HepG2 (cell line): ENCODE measurements at regions not wholly inside any gene's neighbourhood (a gene's known extent, or its start where the extent isn't known, plus 50 kb on each side); places are given as distances from the start of the nearest gene placed in this dataset.

Source experiments
- ATAC-seq: fragments of 200-7000 bp; cut with Tn5 transposase; 3 replicates; pipeline ENCODE4 v1.9.1; 2020; ENCODE audit warnings: mild to moderate bottlenecking, moderate library complexity
- BruUV-seq: library from RNA; stranded (reverse); fragments of 400-500 nt; replicated peaks from 2 replicates; lab custom pipeline; 2021; lab: Mats Ljungman, UMichigan
- CTCF ChIA-PET: fragments of 300-600 bp; formaldehyde crosslinking; extraction: SDS; loops from one replicate; lab custom pipeline; 2021; ENCODE audit warnings: low total read pairs, inconsistent platforms, low intra/inter-chr PET ratio; lab: Yijun Ruan, JAX
- POLR2A ChIA-PET: fragments of 350-600 bp; sonication (Branson Sonifier 250); formaldehyde crosslinking; loops from one replicate; lab custom pipeline; 2020; ENCODE audit warnings: antibody characterized with exemption, inconsistent platforms; lab: Yijun Ruan, JAX
- DNase-seq: peaks from one replicate; pipeline ENCODE4 v3.0.0-alpha.2; 2015; ENCODE audit warnings: low spot score
- FAIRE-seq: peaks from 3 replicates; lab custom pipeline; 2011; peaks lifted over from hg19 to GRCh38; lab: Jason Lieb, UNC
- H2AFZ ChIP-seq: one replicate; pipeline ENCODE4 v1.6.1; 2011; ENCODE audit warnings: low read length, inconsistent platforms
- H3K27ac ChIP-seq: fragments of 300-600 bp; 3 replicates; pipeline ENCODE4 v1.8.0; 2011; ENCODE audit warnings: mixed run types, mild to moderate bottlenecking, mixed read lengths, low read length, inconsistent platforms; ENCODE audit not compliant: insufficient read depth; ENCODE audit errors: extremely low read length
- H3K27me3 ChIP-seq, 2 experiments: fragments of 200-600 bp in 1 of 2; 2 replicates in 1 of 2; 3 replicates in 1 of 2; pipeline versions ENCODE4 v1.6.0 to v1.8.0; 2011; ENCODE audit warnings: low read length in 2 of 2, mild to moderate bottlenecking in 2 of 2, moderate library complexity in 2 of 2, inconsistent platforms in 1 of 2; ENCODE audit not compliant: insufficient read depth in 2 of 2, control insufficient read depth in 1 of 2
- H3K36me3 ChIP-seq, 2 experiments: fragments of 200-600 bp in 1 of 2; replicated peaks in 1 of 2; 2 replicates in 1 of 2; 3 replicates in 1 of 2; pipeline versions ENCODE4 v1.5.1 to v1.8.0; 2011; ENCODE audit warnings: low read length in 2 of 2, inconsistent platforms in 1 of 2; ENCODE audit not compliant: insufficient read depth in 2 of 2, control insufficient read depth in 1 of 2
- H3K4me1 ChIP-seq: 2 replicates; pipeline ENCODE4 v1.5.1; 2012; ENCODE audit warnings: low read length, inconsistent platforms; ENCODE audit not compliant: insufficient read depth
- H3K4me2 ChIP-seq: 2 replicates; pipeline ENCODE4 v1.6.0; 2011; ENCODE audit warnings: low read depth, low read length, inconsistent platforms
- H3K4me3 ChIP-seq, 3 experiments: fragments of 200-600 bp in 1 of 3; sonication (generic), shearing (Covaris generic) in 1 of 3; replicated peaks in 1 of 3; 2 replicates each; pipeline ENCODE4 v1.5.1; 2011 to 2016; ENCODE audit warnings: low read length in 3 of 3, inconsistent platforms in 2 of 3, low read depth in 2 of 3, mild to moderate bottlenecking in 2 of 3, control low read depth in 1 of 3, mixed read lengths in 1 of 3; ENCODE audit not compliant: insufficient read depth in 1 of 3
- H3K79me2 ChIP-seq: one replicate; pipeline ENCODE4 v1.6.1; 2011; ENCODE audit warnings: low read length, inconsistent platforms; ENCODE audit not compliant: insufficient read depth
- H3K9ac ChIP-seq: 2 replicates; pipeline ENCODE4 v1.6.0; 2011; ENCODE audit warnings: mild to moderate bottlenecking, low read depth, low read length, inconsistent platforms; ENCODE audit not compliant: insufficient read depth
- H3K9me3 ChIP-seq: 2 replicates; pipeline ENCODE4 v1.5.1; 2012; ENCODE audit warnings: mild to moderate bottlenecking, low read length
- H4K20me1 ChIP-seq: 2 replicates; pipeline ENCODE4 v1.6.0; 2011; ENCODE audit warnings: inconsistent platforms, mild to moderate bottlenecking, low read length, moderate library complexity; ENCODE audit not compliant: insufficient read depth
- ATF7-NPFF ChIP-seq: sonication (generic); formaldehyde crosslinking; IDR thresholded peaks from 2 replicates; pipeline ENCODE4 v1.8.1; 2023; ENCODE audit warnings: mild to moderate bottlenecking, low read depth, missing genetic modification reagents, moderate library complexity
- FOXK1 ChIP-seq: sonication (generic); formaldehyde crosslinking; IDR thresholded peaks from 2 replicates; pipeline ENCODE4 v1.4.0; 2020; ENCODE audit warnings: low read depth, missing genetic modification reagents, borderline replicate concordance
- HNF4A ChIP-seq: sonication (generic); formaldehyde crosslinking; IDR thresholded peaks from 2 replicates; pipeline ENCODE4 v1.4.0; 2020; ENCODE audit warnings: missing genetic modification reagents
- MAFK ChIP-seq, 2 experiments: IDR thresholded peaks in 1 of 2; conservative IDR thresholded peaks in 1 of 2; 2 replicates each; pipeline ENCODE4 v1.6.1; 2011; ENCODE audit warnings: improper control_type of control experiment in 2 of 2, low read length in 2 of 2
- RFXAP ChIP-seq: sonication (generic); formaldehyde crosslinking; IDR thresholded peaks from 2 replicates; pipeline ENCODE4 v1.4.0; 2020; ENCODE audit warnings: missing genetic modification reagents, borderline replicate concordance
- TFE3 ChIP-seq: IDR thresholded peaks from 2 replicates; pipeline ENCODE4 v1.6.1; 2016
- THYN1 ChIP-seq: sonication (generic); formaldehyde crosslinking; IDR thresholded peaks from 2 replicates; pipeline ENCODE4 v1.8.1; 2023; ENCODE audit warnings: low read depth, mild to moderate bottlenecking, moderate library complexity, missing genetic modification reagents, borderline replicate concordance
- ZFP90 ChIP-seq: sonication (generic); formaldehyde crosslinking; IDR thresholded peaks from 2 replicates; pipeline ENCODE4 v1.8.0; 2022; ENCODE audit warnings: missing genetic modification reagents, mild to moderate bottlenecking, inconsistent platforms, borderline replicate concordance
- ZMAT5 ChIP-seq: sonication (generic); formaldehyde crosslinking; IDR thresholded peaks from 2 replicates; pipeline ENCODE4 v1.5.0; 2020; ENCODE audit warnings: mild to moderate bottlenecking, low read depth, missing genetic modification reagents, borderline replicate concordance
- ZNF136 ChIP-seq: sonication (generic); formaldehyde crosslinking; IDR thresholded peaks from 2 replicates; pipeline ENCODE4 v1.8.1; 2022; ENCODE audit warnings: low read depth, mild to moderate bottlenecking, moderate library complexity, missing genetic modification reagents
- ZNF333 ChIP-seq: sonication (generic); formaldehyde crosslinking; IDR thresholded peaks from 2 replicates; pipeline ENCODE4 v1.4.0; 2020; ENCODE audit warnings: mild to moderate bottlenecking, missing genetic modification reagents, borderline replicate concordance
- ZNF614 ChIP-seq: IDR thresholded peaks from 2 replicates; pipeline ENCODE4 v1.6.1; 2018; ENCODE audit warnings: missing biosample characterization, missing genetic modification reagents, inconsistent platforms, borderline replicate concordance
- ZNF75D ChIP-seq: sonication (generic); formaldehyde crosslinking; IDR thresholded peaks from 2 replicates; pipeline ENCODE4 v1.8.1; 2023; ENCODE audit warnings: missing genetic modification reagents, mild to moderate bottlenecking, borderline replicate concordance
- ZNF883 ChIP-seq: sonication (generic); formaldehyde crosslinking; IDR thresholded peaks from 2 replicates; pipeline ENCODE4 v1.5.1; 2020; ENCODE audit warnings: mild to moderate bottlenecking, missing genetic modification reagents; ENCODE audit errors: not compliant biosample characterization
- WGBS: methylation state at CpG from one replicate; pipeline ENCODE4 v1.1.6; 2017; ENCODE audit warnings: low lambda C conversion rate; 5-methylcytosine and 5-hydroxymethylcytosine counted together
- in situ Hi-C: cut with HindIII; loops from 2 replicates; pipeline ENCODE4 v1.10.0; 2017; ENCODE audit warnings: low pct_unique_long_range_greater_than_20kb; ENCODE audit not compliant: extremely low pct_ligation_motif_present
- intact Hi-C: fragments of 100-400 bp; cut with micrococcal nuclease; formaldehyde crosslinking; loops from one replicate; pipeline ENCODE4 v1.10.0; 2022; ENCODE audit not compliant: unreplicated experiment

GRCh38 chrX:39443240-39443639 lies 642.0 kb downstream of the MID1IP1 start:
- TF ChIP-seq ZNF883 (CRISPR knock-in tag) (no peak), RFXAP (CRISPR knock-in tag) (no peak), ZNF136 (no peak), ATF7-NPFF (CRISPR knock-in tag) (no peak), FOXK1 (CRISPR knock-in tag) (no peak), ZNF333 (CRISPR knock-in tag) (no peak), TFE3 (no peak), MAFK (conservative IDR thresholded peaks at IDR 0.05 in 1 of 2, IDR thresholded peaks at IDR 0.05 in 1 of 2; ENCODE audit: low read length in 2 of 2) (no peak), HNF4A (no peak), ZNF75D (CRISPR knock-in tag) (no peak), ZMAT5 (CRISPR knock-in tag) (no peak), ZNF614 (CRISPR knock-in tag) (no peak), ZFP90 (CRISPR knock-in tag) (no peak), THYN1 (CRISPR knock-in tag) (no peak)
- TF ChIP-seq, all 625 proteins: peak for 0
- FAIRE-seq (no peak), DNase-seq (no peak), ATAC-seq (no peak)
- intact Hi-C loops (no loop called here), in situ Hi-C loops (no loop called here)
- Histone ChIP-seq H3K36me3 (no peaks in the 10 kb centered on the region), H2AFZ (no peak overlapping the region), H3K4me2 (no peak overlapping the region), H3K27me3 (no peaks in the 10 kb centered on the region), H3K9ac (no peak overlapping the region), H3K4me3 (no peak overlapping the region), H3K4me1 (peaks cover 8% of the 10 kb centered on the region), H3K27ac (no peak overlapping the region), H4K20me1 (no peaks in the 10 kb centered on the region), H3K79me2 (no peaks in the 10 kb centered on the region), H3K9me3 (no peaks in the 10 kb centered on the region)
- no TSS peak for BruUV-seq
- WGBS: no CpG with 5 or more reads among the region's 2 CpGs
- CTCF ChIA-PET: no interaction called here
- POLR2A ChIA-PET: no interaction called here
